Activated CD8-positive, alpha-beta memory T cell treated with anti-CD3 and anti-CD28 coated beads for 36 hours (primary cell): ENCODE measurements at regions not wholly inside any gene's neighbourhood (a gene's known extent, or its start where the extent isn't known, plus 50 kb on each side); places are given as distances from the start of the nearest gene placed in this dataset.

Experiments used
- CTCF ChIA-PET: fragments of 350-600 bp; sonication (Branson Sonifier 250); formaldehyde crosslinking; loops from one replicate; lab custom pipeline; 2021; ENCODE audit warnings: antibody characterized with exemption; lab: Charles Lee
- POLR2A ChIA-PET: fragments of 350-600 bp; sonication (Branson Sonifier 250); formaldehyde crosslinking; loops from one replicate; lab custom pipeline; 2021; ENCODE audit warnings: antibody characterized with exemption; lab: Charles Lee

GRCh38 chr10:117734731-117735405 lies 192.3 kb downstream of the EMX2 start:
- CTCF ChIA-PET, result interaction anchor here (1.1 kb wide), 1 partner anchor 198 kb away, joined by 4 read pairs; no protein-coding TSS in a partner anchor
- POLR2A ChIA-PET, result no interaction called here

DNA sequence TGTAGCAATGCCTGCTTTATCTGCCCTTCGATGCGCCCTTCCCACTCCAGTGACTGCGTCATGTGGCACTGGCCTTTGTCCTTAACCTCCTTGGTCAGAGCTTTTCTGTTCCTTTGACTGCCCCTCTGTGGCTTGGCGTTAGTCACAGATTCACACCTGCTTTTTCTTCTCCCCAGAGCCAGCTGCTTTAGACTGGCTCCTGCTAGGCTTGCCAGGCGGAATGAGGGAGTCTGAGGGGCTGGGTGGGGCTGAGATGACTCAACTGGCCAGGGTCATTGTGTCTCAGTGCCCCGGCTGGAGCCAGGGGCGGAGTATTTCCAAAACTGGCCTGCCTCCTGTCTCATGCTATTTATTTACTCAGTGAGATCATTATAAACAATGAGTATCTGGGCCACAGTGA lies 194.1 kb downstream of the EMX2 start:
- POLR2A ChIA-PET, result no interaction called here
- CTCF ChIA-PET, result no interaction called here

DNA sequence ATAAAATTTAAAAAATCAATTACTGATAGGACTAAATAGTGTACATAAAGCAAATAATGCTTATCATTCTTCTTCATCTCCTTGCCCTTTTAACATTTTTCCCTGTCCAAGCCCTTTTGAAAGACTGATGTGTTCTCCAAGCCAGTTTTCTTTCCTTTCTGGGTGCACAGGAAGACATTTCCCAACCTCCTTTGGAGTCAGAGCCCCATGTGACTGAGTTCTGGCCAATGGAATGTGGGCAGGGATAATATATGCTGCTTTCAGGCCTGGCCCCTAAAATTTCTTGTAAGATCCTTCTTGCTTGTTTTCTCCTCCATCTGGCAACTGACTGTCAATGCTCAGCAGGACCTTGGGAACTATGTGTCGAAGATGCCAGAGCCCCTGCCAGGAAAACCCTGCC lies 197.5 kb downstream of the EMX2 start:
- POLR2A ChIA-PET, result no interaction called here
- CTCF ChIA-PET, result no interaction called here

DNA sequence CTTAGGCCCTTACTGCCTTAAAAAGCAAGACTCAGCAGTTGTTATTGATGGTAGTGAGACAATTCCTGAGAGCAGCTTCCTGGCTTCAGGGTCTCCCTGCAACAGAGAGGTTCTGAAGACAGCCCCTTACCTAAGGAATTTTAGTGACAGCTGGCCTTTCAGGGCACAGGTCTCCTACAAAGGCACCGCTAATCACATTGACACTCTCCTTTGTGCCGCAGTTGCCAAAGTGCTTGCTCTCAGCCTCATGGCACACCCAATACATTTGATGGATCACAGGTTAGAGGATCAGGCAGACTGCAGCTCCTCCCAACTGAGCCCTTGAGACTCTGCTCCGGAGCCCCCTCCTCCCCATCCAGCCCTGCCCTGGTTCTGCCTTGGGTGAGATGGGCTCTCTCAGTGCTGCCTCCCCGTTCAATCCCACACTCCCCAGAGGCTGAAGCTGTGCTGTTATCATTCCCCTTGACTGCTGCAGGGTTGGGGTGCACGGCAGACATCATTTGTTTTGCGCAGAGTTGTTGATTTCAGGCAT lies 198.2 kb downstream of the EMX2 start:
- ChIA-PET CTCF (interaction anchor here (1.2 kb wide), 1 partner anchor 15 kb away, joined by 3 read pairs; no protein-coding TSS in a partner anchor), POLR2A (no interaction called here)

GRCh38 chr10:117741524-117741923 lies 199.0 kb downstream of the EMX2 start:
- CTCF ChIA-PET, result interaction anchor here (1.2 kb wide), 1 partner anchor 14 kb away, joined by 3 read pairs; no protein-coding TSS in a partner anchor
- POLR2A ChIA-PET, result no interaction called here

DNA sequence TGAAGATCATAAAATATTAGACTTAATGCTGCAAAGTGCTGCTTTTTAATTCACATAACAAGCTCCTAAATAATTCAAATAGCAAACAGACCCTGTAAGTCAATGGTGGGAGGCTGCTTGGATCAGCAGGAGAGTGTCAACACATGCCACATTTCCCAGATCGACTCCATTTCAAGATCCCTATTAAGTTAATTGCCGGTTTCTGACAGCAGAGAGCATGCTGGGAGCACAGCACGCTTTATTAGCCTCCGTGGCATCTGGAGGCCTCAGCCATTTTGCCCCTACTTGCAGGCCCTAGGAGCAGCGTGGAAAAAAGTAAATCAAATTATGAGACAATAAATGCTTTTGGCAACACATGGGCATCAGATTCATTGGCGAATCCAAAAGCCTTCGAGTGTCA lies 201.0 kb downstream of the EMX2 start:
- POLR2A ChIA-PET, result no interaction called here

GRCh38 chr10:117745301-117745700 lies 202.8 kb downstream of the EMX2 start:
- CTCF ChIA-PET, result no interaction called here

More for the DNA sequence above, 201.0 kb downstream of the EMX2 start:
- CTCF ChIA-PET, result no interaction called here

DNA sequence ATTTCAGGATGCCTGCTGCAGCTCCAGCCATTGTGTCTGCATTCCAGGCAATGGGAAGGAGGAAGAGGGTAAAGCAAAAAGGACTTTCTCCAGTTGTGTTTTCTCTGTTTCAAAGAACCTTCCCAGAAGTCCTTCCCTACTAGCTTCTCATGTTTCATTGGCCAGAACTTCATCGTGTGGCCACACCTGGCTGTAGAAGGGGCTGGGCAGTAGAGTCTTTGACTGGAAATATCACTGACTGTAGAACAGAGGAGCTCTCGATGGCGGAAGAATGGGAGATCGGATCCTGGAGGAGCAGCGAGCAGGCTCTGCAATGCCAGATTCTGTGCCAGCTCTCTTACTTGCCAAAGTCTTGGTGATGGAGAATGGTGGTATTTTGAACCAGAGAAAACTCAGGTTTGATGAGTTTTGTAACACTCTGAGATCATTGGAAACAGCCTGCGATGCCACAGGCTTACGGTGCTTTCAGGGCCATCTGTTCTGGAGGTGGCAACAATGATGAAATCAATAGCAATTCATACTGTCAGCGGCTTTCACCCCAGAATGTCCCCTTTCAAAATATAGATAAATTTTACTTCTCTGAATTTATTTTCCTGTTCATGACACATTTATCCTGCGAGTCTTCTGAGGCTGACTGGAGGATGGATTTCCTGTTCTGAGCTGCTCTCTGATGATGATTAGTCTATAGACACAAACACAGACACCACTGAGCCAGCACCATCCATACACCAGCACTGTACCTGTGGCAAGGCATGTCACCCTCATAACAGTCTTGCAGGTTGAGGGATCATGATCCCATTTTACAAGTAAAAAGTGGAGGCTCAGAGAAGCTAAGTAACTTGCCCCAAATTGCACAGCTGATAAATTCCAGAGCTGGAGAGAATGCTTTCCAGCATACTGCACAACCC lies 204.2 kb downstream of the EMX2 start:
- CTCF ChIA-PET, result no interaction called here
- POLR2A ChIA-PET, result no interaction called here

More at GRCh38 chr10:117745301-117745700, 202.8 kb downstream of the EMX2 start:
- POLR2A ChIA-PET, result no interaction called here

- ChIA-PET CTCF (no interaction called here), POLR2A (no interaction called here)
These were observed 205.1 kb downstream of the EMX2 start for GRCh38 chr10:117747636-117748035.

DNA sequence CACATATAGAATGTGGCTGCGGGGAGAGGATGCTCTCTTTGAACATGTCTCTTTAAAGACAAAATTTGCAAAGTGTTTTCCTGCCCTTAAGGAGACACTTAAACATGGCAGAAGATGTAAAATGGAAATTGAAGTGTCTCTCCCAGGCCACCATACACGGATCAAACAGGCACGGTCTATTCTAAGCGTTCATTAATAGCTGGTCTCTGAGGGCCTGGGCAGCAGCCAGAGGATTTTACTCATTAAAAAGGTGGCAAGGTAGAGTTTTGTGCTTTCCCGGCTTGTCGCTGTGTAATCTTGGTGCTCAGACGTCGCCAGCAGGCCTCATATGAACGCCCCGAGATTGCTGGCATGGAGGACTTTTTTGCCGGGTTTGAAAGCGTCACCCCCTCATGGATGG lies 205.5 kb downstream of the EMX2 start:
- POLR2A ChIA-PET, result no interaction called here
- CTCF ChIA-PET, result no interaction called here

- CTCF ChIA-PET, result no interaction called here
- POLR2A ChIA-PET, result no interaction called here
These were observed 208.1 kb downstream of the EMX2 start for GRCh38 chr10:117750616-117751015.

DNA sequence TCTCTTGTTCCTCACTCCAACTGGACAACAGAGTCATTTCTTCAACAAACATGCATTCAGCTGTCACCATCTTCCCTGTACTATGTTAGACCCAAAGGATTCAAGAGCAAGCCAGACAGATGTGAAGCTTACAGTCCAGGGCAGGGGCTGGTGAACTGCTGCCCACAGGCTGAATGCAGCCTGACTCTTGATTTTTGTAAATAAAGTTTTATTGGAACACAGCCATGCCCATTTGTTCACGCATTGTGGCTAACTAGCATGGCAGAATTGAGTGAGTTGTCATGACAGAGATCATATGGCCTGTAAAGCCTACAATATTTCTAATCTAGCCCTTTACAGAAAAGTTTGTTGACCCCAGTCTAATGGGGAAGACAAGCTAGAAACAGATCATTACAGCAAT lies 208.7 kb downstream of the EMX2 start:
- ChIA-PET POLR2A (no interaction called here), CTCF (no interaction called here)

- CTCF ChIA-PET, result no interaction called here
- POLR2A ChIA-PET, result no interaction called here
These were observed 209.6 kb downstream of the EMX2 start for GRCh38 chr10:117752103-117752502.

DNA sequence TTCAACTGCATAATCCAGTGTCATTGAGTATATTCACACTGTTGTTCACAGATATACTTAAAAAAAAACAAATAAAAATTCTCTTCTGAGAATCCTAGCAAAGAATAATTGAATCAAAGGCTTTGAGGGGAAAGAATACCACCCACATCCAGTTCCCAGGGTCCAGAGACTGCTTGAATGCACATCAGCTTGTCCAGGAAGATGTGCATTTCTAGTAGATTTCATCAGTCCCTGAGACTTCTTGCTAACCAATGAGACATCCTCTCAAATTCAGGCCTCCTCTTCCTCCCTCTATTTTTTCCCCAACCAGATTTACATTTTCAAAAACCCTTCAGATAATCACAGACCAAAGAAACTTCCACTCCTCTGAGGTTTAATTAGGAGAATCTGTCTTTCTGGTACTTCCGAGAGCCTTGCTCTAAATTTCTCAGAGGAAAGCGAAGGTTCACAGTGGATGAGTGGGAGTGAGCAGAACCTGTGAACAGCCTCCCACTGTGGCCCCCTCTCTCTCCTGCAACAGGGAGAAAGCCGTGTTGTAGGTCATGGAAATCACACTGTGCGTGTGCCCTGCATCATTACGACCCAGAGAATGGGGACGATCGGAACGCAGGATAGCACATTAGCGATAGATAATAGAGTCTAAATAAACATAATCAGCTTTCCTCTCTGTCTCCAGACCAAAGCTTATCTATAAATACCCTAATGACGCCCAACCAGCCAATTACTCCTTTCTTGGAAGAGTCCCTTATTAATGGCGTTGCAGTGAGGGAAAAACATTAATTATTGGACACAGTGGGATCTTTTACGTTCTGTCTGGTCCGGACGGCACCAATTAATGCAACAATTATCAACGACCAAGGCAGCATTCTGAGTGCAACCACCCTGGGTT lies 212.5 kb downstream of the EMX2 start:
- CTCF ChIA-PET, result interaction anchor here (0.8 kb wide), 1 partner anchor 14 kb away, joined by 3 read pairs; no protein-coding TSS in a partner anchor
- POLR2A ChIA-PET, result no interaction called here

DNA sequence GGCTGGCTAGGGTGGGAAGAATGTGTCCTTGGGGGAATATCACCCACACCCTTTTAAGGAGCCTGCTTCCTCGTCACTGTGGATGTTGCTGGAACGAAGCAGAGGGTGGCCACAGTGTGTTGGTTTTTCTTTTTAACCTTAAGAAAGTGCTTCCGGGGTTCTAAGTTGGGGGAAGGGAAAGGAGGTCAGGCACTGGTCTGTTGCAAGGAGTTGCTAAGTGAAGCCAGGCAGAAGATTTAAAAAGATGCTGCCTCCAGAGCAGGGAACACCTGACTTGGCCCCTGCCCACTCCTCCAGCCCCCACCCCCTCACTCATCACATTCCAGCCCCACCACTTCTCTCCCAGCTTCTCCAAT lies 213.1 kb downstream of the EMX2 start:
- POLR2A ChIA-PET, result no interaction called here
- CTCF ChIA-PET, result interaction anchor here (0.8 kb wide), 1 partner anchor 14 kb away, joined by 3 read pairs; no protein-coding TSS in a partner anchor

DNA sequence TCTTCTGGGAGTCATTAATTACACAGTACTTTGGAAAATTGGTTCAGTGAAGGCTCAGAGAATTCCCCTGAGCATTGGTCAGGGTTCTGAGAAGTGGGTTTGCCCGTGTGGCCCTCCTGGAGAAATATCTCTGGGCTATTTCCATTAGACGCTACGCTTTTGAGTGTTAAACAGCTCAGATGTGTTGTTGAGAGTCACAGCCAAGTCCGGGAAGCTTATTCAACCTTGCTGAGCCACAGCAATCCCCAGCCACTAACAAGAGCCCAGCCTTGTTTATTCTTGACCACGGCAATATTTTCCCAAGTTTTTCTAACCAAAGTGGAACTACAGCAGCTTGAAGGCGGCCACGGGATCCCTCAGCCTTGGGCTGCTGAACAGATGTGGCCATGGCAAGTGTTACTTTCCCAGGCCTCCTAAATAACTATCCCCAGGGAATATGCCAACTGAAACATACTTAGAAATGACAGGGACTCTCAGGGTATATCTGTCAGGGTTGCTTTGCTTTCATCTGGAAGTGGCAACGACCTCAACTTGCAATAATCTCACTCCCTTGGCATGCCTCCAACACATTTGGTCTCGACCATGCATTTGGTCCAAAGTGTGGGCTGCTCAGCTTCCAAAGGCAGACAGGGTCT lies 214.7 kb downstream of the EMX2 start:
- POLR2A ChIA-PET, result no interaction called here

DNA sequence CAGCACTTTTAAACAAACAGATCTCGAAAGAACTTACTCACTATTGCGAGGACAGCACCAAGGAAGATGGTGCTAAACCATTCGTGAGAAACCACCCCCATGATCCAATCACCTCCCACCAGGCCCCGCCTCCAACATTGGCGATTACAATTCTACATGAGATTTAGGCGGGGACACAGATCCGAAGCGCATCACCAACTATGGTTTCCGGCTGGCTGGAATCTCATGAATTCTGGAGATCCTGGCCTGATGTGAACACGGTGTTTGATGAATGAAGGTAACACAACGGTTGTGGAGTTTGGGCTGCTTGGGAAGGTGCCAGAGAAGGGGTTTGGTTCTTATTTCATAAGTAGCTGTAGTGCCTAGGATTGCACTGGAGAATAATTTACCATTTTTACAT lies 216.7 kb downstream of the EMX2 start:
- POLR2A ChIA-PET, result no interaction called here
- CTCF ChIA-PET, result interaction anchor here (0.6 kb wide), 1 partner anchor 215 kb away, joined by 3 read pairs; no protein-coding TSS in a partner anchor

More for the DNA sequence above, 214.7 kb downstream of the EMX2 start:
- CTCF ChIA-PET, result no interaction called here

DNA sequence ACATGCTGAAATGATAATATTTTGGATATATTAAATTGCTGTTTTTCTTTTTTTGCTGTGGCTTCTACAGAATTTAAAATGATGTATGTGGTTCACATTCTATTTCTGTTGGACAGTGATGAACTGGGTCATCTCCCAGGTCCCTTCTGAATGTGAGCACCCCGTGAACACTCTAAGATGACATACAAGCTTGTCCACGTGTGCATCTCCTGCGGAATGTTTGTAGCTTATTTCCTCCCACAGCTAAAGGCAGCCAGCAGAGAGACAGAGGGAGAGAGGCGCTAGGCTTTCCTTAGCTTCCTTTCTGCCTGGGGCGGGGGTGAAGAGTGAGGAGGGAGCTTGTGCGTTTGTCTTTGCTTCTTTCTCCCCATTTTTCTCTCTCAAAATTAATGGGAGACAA lies 219.1 kb downstream of the EMX2 start:
- CTCF ChIA-PET, result no interaction called here
- POLR2A ChIA-PET, result no interaction called here
